Osteoblast (primary cell): ENCODE measurements at regions not wholly inside any gene's neighbourhood (a gene's known extent, or its start where the extent isn't known, plus 50 kb on each side); places are given as distances from the start of the nearest gene placed in this dataset.
"Not testable (repeated sequence)": the region's sequence is repeated elsewhere in the genome, so short reads cannot be mapped to it uniquely, and the experiment has no call there.

ENCODE experiments used
- DNase-seq: peaks from one replicate; pipeline ENCODE4 v3.0.0; 2011; ENCODE audit warnings: low spot score, mixed read lengths; ENCODE audit not compliant: insufficient read length; ENCODE audit errors: missing footprints
- H2AFZ ChIP-seq: 2 replicates; pipeline ENCODE4 v1.6.0; 2011; ENCODE audit warnings: mild to moderate bottlenecking, low read length
- H3K27ac ChIP-seq: 2 replicates; pipeline ENCODE4 v1.5.1; 2011; ENCODE audit warnings: mild to moderate bottlenecking, low read depth, low read length, moderate library complexity
- H3K27me3 ChIP-seq: 2 replicates; pipeline ENCODE4 v1.6.0; 2012; ENCODE audit warnings: mild to moderate bottlenecking, control low read depth, inconsistent platforms, low read length, moderate library complexity; ENCODE audit not compliant: insufficient read depth
- H3K36me3 ChIP-seq: 2 replicates; pipeline ENCODE4 v1.5.1; 2011; ENCODE audit warnings: mild to moderate bottlenecking, low read length, control low read depth, moderate library complexity; ENCODE audit not compliant: insufficient read depth
- H3K4me1 ChIP-seq: 2 replicates; pipeline ENCODE4 v1.5.1; 2011; ENCODE audit warnings: mild to moderate bottlenecking, low read length, control low read depth, moderate library complexity; ENCODE audit not compliant: insufficient read depth
- H3K4me2 ChIP-seq: 2 replicates; pipeline ENCODE4 v1.6.0; 2011; ENCODE audit warnings: mild to moderate bottlenecking, low read length; ENCODE audit not compliant: insufficient read depth
- H3K4me3 ChIP-seq: fragments of 200-600 bp; sonication (generic); 3 replicates; pipeline ENCODE4 v1.5.1; 2012; ENCODE audit warnings: mild to moderate bottlenecking, low read length, inconsistent platforms; ENCODE audit not compliant: insufficient read depth
- H3K79me2 ChIP-seq: 2 replicates; pipeline ENCODE4 v1.6.0; 2012; ENCODE audit warnings: mild to moderate bottlenecking, low read length, control low read depth, inconsistent platforms; ENCODE audit not compliant: insufficient read depth
- H3K9me3 ChIP-seq: 2 replicates; pipeline ENCODE4 v1.5.1; 2011; ENCODE audit warnings: low read depth, low read length, control low read depth
- H4K20me1 ChIP-seq: 2 replicates; pipeline ENCODE4 v1.6.0; 2012; ENCODE audit warnings: mild to moderate bottlenecking, low read length, control low read depth; ENCODE audit not compliant: insufficient read depth
- TF ChIP-seq, protein P1 (sequence below): IDR thresholded peaks from 2 replicates; pipeline ENCODE4 v1.5.1; 2011; ENCODE audit warnings: mild to moderate bottlenecking, low read depth, low read length, moderate library complexity; ENCODE audit errors: extremely low read depth

DNA sequence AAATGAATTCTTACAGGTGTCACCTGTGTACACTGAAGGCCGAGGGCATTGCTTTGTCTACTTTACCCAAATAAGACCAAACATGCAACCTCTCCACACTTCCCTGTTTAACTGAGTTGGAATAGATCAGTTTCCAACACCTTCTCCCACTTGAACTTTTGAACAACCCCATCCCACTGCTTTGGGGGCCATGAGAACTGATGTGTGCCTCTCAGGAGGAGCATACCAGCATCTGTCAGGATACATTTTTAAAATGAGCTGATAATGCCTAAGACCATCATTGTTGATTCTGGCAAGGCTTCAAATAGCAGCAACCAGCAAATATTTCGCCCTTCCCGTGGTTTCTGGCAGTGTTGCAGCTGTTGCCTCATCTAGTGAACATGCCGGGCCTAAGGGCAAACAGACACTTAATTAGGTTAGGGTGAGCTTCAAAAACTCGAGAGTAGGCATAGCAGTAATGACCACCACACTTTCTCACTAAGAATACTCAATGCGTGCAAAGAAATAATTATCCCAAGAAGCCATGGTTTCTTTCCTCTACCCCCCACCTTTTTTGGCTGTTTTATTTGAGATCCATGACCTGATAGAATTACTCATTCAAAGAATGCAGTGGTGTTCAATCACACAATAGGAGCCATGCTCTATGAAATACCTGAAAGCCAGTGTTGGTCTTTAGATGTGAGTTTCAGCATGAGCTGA, 63.7 kb downstream of the MAP10 start:
- no peaks in the 10 kb centered on the region for H3K27me3 ChIP-seq
- TF ChIP-seq, protein P1, sequence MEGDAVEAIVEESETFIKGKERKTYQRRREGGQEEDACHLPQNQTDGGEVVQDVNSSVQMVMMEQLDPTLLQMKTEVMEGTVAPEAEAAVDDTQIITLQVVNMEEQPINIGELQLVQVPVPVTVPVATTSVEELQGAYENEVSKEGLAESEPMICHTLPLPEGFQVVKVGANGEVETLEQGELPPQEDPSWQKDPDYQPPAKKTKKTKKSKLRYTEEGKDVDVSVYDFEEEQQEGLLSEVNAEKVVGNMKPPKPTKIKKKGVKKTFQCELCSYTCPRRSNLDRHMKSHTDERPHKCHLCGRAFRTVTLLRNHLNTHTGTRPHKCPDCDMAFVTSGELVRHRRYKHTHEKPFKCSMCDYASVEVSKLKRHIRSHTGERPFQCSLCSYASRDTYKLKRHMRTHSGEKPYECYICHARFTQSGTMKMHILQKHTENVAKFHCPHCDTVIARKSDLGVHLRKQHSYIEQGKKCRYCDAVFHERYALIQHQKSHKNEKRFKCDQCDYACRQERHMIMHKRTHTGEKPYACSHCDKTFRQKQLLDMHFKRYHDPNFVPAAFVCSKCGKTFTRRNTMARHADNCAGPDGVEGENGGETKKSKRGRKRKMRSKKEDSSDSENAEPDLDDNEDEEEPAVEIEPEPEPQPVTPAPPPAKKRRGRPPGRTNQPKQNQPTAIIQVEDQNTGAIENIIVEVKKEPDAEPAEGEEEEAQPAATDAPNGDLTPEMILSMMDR: no peak
- no peaks in the 10 kb centered on the region for H4K20me1 ChIP-seq
- no peaks in the 10 kb centered on the region for H3K79me2 ChIP-seq
- no peak overlapping the region for H3K4me2 ChIP-seq
- no peaks in the 10 kb centered on the region for H3K36me3 ChIP-seq
- no peak overlapping the region for H3K27ac ChIP-seq
- H3K9me3 ChIP-seq: no peaks in the 10 kb centered on the region
- no peak overlapping the region for H2AFZ ChIP-seq
- peaks cover 10% of the 10 kb centered on the region for H3K4me1 ChIP-seq
- DNase-seq: no peak
- no peak overlapping the region for H3K4me3 ChIP-seq

DNA sequence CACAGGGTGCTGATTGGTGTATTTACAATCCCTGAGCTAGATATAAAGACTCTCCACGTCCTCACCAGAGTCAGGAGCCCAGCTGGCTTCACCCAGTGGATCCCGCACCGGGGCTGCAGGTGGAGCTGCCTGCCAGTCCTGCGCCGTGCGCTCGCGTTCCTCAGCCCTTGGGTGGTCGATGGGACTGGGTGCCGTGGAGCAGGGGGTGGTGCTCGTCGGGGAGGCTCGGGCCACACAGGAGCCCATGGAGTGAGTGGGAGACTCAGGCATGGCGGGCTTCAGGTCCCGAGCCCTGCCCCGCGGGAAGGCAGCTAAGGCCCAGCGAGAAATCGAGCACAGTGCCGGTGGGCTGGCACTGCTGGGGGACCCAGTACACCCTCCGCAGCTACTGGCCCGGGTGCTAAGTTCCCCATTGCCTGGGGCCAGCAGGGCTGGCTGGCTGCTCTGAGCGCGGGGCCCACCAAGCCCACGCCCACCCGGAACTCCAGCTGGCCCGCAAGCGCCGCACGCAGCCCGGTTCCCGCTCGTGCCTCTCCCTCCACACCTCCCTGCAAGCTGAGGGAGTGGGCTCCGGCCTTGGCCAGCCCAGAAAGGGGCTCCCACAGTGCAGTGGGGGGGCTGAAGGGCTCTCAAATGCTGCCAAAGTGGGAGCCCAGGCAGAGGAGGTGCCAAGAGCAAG, 66.2 kb downstream of the MAP10 start:
- not testable (repeated sequence) for H3K4me1 ChIP-seq, DNase-seq, H2AFZ ChIP-seq, H4K20me1 ChIP-seq, H3K9me3 ChIP-seq, H3K4me2 ChIP-seq, H3K27ac ChIP-seq, H3K4me3 ChIP-seq, H3K27me3 ChIP-seq, H3K36me3 ChIP-seq, H3K79me2 ChIP-seq

DNA sequence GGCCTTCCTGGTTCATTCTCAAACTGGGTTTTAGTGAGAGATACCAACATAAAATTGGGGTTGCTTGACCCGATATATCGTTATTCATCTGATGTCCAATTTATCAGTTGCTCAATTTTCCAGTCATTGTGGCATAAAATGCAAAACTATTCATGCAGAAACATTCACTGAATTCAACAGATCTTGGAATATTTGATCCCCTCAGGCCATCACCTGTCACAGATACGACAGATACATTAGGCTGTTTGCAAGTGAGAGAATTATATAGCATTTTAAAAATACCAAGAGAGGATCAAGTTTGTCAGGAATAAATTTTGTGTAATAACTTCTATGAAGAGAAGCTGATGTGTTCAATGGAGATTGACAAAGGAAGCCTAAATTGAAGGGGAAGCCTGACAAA, 67.1 kb downstream of the MAP10 start:
- no peak for DNase-seq
- no peaks in the 10 kb centered on the region for H3K9me3 ChIP-seq
- H3K4me1 ChIP-seq: peaks cover 10% of the 10 kb centered on the region
- no peaks in the 10 kb centered on the region for H3K79me2 ChIP-seq
- H3K4me3 ChIP-seq: no peak overlapping the region
- H3K27me3 ChIP-seq: no peaks in the 10 kb centered on the region
- no peak overlapping the region for H2AFZ ChIP-seq
- no peaks in the 10 kb centered on the region for H4K20me1 ChIP-seq
- no peak overlapping the region for H3K27ac ChIP-seq
- H3K4me2 ChIP-seq: no peak overlapping the region
- TF ChIP-seq, protein P1: no peak
- H3K36me3 ChIP-seq: no peaks in the 10 kb centered on the region

DNA sequence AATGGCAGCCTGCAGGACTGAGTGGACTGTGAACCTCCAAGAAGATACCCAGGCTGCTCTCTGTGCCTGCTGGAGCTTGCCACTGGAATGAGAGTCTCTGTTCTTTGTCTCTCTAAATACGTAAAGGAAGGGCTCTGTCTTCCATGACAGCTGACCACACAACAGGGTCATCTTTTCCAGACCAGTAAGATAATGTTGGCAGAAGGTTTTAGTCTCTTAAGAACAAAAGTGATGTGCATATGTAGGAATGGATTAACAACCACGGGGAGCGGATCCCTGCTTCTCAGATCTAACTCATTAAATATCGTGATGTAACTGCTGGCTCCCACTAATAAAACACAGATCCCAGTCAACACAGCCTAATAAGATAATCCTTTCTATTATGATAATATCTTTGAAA, 67.5 kb downstream of the MAP10 start:
- no peaks in the 10 kb centered on the region for H4K20me1 ChIP-seq
- no peaks in the 10 kb centered on the region for H3K9me3 ChIP-seq
- H2AFZ ChIP-seq: no peak overlapping the region
- DNase-seq: no peak
- TF ChIP-seq, protein P1: no peak
- H3K4me2 ChIP-seq: no peak overlapping the region
- H3K27me3 ChIP-seq: no peaks in the 10 kb centered on the region
- no peak overlapping the region for H3K27ac ChIP-seq
- H3K79me2 ChIP-seq: no peaks in the 10 kb centered on the region
- no peak overlapping the region for H3K4me3 ChIP-seq
- no peaks in the 10 kb centered on the region for H3K36me3 ChIP-seq
- peaks cover 10% of the 10 kb centered on the region for H3K4me1 ChIP-seq
